ENCODE measurements at regions not wholly inside any gene's neighbourhood (a gene's known extent, or its start where the extent isn't known, plus 50 kb on each side); places are given as distances from the start of the nearest gene placed in this dataset.

DNA sequence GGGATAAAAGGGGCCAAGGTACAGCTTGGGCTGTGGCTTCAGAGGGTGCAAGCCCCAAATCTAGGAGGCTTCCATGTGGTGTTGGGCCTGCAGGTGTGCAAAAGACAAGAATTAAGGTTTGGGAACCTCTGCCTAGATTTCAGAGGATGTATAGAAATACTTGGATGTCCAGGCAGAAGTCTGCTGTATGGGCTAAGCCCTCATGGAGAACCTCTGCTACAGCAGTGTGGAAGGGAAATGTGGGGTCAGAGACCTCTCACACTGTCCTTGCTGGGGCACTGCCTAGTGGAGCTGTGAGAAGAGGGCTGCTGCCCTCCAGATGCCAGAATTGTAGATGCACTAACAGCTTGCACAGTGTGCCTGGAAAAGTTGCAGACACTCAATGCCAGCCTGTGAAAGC lies 880.6 kb upstream of the ID2 start:
- peaks cover 0 to 14% (median 4%) of the 10 kb centered on the region in 7 donors for H3K9me3 Mint-ChIP-seq
- H3K27ac ChIP-seq (ENCODE audit: insufficient read depth, low read length, poor library complexity, severe bottlenecking) = no peak overlapping the region
- no peak overlapping the region for H3K4me3 ChIP-seq (ENCODE audit: low read depth, low read length)
- no peaks in the 10 kb centered on the region for H3K36me3 ChIP-seq (ENCODE audit: control insufficient read depth, insufficient read depth, low read length)
- H3K4me1 ChIP-seq (ENCODE audit: control insufficient read depth, insufficient read depth, low read length, poor library complexity, severe bottlenecking) = no peaks in the 10 kb centered on the region
- no peak for ATAC-seq (ENCODE audit: low read depth in 2 of 2)
- no peaks in the 10 kb centered on the region for H3K27me3 ChIP-seq (ENCODE audit: control insufficient read depth, insufficient read depth, low read length)
- DNase-seq = no peak
- no peaks in the 10 kb centered on the region for H3K36me3 Mint-ChIP-seq
- peaks cover 0 to 8% of the 10 kb centered on the region in 2 experiments for H3K9me3 ChIP-seq (ENCODE audit: control insufficient read depth in 2 of 2, low read length in 2 of 2)
- no peak overlapping the region for H3K27ac Mint-ChIP-seq
- no peak overlapping the region for H3K4me3 Mint-ChIP-seq
- H3K27me3 Mint-ChIP-seq = peaks cover 17% of the 10 kb centered on the region
- H3K4me1 Mint-ChIP-seq = no peaks in the 10 kb centered on the region

DNA sequence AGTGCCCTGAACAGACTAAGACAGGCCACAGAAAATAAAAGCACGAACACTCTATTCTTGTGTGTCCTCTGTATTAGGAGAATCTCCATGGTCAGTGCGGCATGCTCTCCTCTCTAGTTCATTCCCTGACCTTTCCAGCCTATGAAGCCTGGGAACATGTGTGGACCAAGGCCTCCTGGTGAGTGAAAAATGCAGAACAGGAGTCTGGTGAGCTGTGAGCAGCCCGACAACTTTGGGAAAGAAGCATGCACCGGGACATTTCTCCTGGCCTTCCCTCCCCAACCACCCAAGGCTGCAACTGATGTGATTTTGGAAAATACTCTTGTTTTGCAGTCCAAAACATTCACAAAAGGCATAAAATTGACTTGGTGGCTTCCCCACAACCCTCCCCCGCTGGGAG lies 878.3 kb upstream of the ID2 start:
- peaks cover 0 to 14% (median 4%) of the 10 kb centered on the region in 7 donors for H3K9me3 Mint-ChIP-seq
- no peaks in the 10 kb centered on the region for H3K36me3 Mint-ChIP-seq
- Histone ChIP-seq H3K27ac (ENCODE audit: insufficient read depth, low read length, poor library complexity, severe bottlenecking) (no peak overlapping the region), H3K27me3 (ENCODE audit: control insufficient read depth, insufficient read depth, low read length) (no peaks in the 10 kb centered on the region), H3K4me3 (ENCODE audit: low read depth, low read length) (no peak overlapping the region), H3K9me3 (ENCODE audit: control insufficient read depth in 2 of 2, low read length in 2 of 2) (peaks cover 0 to 8% of the 10 kb centered on the region in 2 experiments), H3K36me3 (ENCODE audit: control insufficient read depth, insufficient read depth, low read length) (no peaks in the 10 kb centered on the region), H3K4me1 (ENCODE audit: control insufficient read depth, insufficient read depth, low read length, poor library complexity, severe bottlenecking) (no peaks in the 10 kb centered on the region)
- peaks cover 16% of the 10 kb centered on the region for H3K27me3 Mint-ChIP-seq
- DNase-seq = no peak
- H3K4me3 Mint-ChIP-seq = no peak overlapping the region
- ATAC-seq (ENCODE audit: low read depth in 2 of 2) = no peak
- no peaks in the 10 kb centered on the region for H3K4me1 Mint-ChIP-seq
- H3K27ac Mint-ChIP-seq = no peak overlapping the region

GRCh38 chr2:7809640-7810039 lies 872.2 kb upstream of the ID2 start:
- no peak for DNase-seq
- H3K4me1 Mint-ChIP-seq = no peaks in the 10 kb centered on the region
- ATAC-seq (ENCODE audit: low read depth in 2 of 2) = no peak
- no peaks in the 10 kb centered on the region for H3K36me3 Mint-ChIP-seq
- Histone ChIP-seq H3K4me3 (ENCODE audit: low read depth, low read length) (no peak overlapping the region), H3K4me1 (ENCODE audit: control insufficient read depth, insufficient read depth, low read length, poor library complexity, severe bottlenecking) (no peaks in the 10 kb centered on the region), H3K9me3 (ENCODE audit: control insufficient read depth in 2 of 2, low read length in 2 of 2) (no peaks in the 10 kb centered on the region), H3K27ac (ENCODE audit: insufficient read depth, low read length, poor library complexity, severe bottlenecking) (no peak overlapping the region), H3K27me3 (ENCODE audit: control insufficient read depth, insufficient read depth, low read length) (peaks cover 5% of the 10 kb centered on the region), H3K36me3 (ENCODE audit: control insufficient read depth, insufficient read depth, low read length) (no peaks in the 10 kb centered on the region)
- no peak overlapping the region for H3K27ac Mint-ChIP-seq
- H3K9me3 Mint-ChIP-seq = peaks cover 0 to 2% (median 0%) of the 10 kb centered on the region in 7 donors
- no peak overlapping the region for H3K4me3 Mint-ChIP-seq
- H3K27me3 Mint-ChIP-seq = peaks cover 12% of the 10 kb centered on the region

- Mint-ChIP-seq H3K36me3 (no peaks in the 10 kb centered on the region), H3K27ac (no peak overlapping the region), H3K4me1 (no peaks in the 10 kb centered on the region), H3K27me3 (peaks cover 19% of the 10 kb centered on the region), H3K9me3 (peaks cover 0 to 2% (median 0%) of the 10 kb centered on the region in 7 donors), H3K4me3 (no peak overlapping the region)
- Histone ChIP-seq H3K4me1 (ENCODE audit: control insufficient read depth, insufficient read depth, low read length, poor library complexity, severe bottlenecking) (no peaks in the 10 kb centered on the region), H3K9me3 (ENCODE audit: control insufficient read depth in 2 of 2, low read length in 2 of 2) (no peaks in the 10 kb centered on the region), H3K27ac (ENCODE audit: insufficient read depth, low read length, poor library complexity, severe bottlenecking) (no peak overlapping the region), H3K4me3 (ENCODE audit: low read depth, low read length) (no peak overlapping the region), H3K27me3 (ENCODE audit: control insufficient read depth, insufficient read depth, low read length) (peaks cover 9% of the 10 kb centered on the region), H3K36me3 (ENCODE audit: control insufficient read depth, insufficient read depth, low read length) (no peaks in the 10 kb centered on the region)
- ATAC-seq (ENCODE audit: low read depth in 2 of 2) (no peak), DNase-seq (no peak)
Observed at GRCh38 chr2:7811073-7811472, 870.8 kb upstream of the ID2 start.

GRCh38 chr2:7812231-7812995 lies 869.4 kb upstream of the ID2 start:
- no peaks in the 10 kb centered on the region for H3K9me3 ChIP-seq (ENCODE audit: control insufficient read depth in 2 of 2, low read length in 2 of 2)
- H3K27me3 Mint-ChIP-seq = peaks cover 17% of the 10 kb centered on the region
- no peak for DNase-seq
- no peak overlapping the region for H3K27ac ChIP-seq (ENCODE audit: insufficient read depth, low read length, poor library complexity, severe bottlenecking)
- no peak overlapping the region for H3K4me3 ChIP-seq (ENCODE audit: low read depth, low read length)
- H3K4me1 Mint-ChIP-seq = no peaks in the 10 kb centered on the region
- peaks cover 0 to 2% (median 0%) of the 10 kb centered on the region in 7 donors for H3K9me3 Mint-ChIP-seq
- no peaks in the 10 kb centered on the region for H3K36me3 ChIP-seq (ENCODE audit: control insufficient read depth, insufficient read depth, low read length)
- H3K27ac Mint-ChIP-seq = no peak overlapping the region
- no peak overlapping the region for H3K4me3 Mint-ChIP-seq
- ATAC-seq (ENCODE audit: low read depth in 2 of 2) = no peak
- H3K36me3 Mint-ChIP-seq = no peaks in the 10 kb centered on the region
- peaks cover 11% of the 10 kb centered on the region for H3K27me3 ChIP-seq (ENCODE audit: control insufficient read depth, insufficient read depth, low read length)
- no peaks in the 10 kb centered on the region for H3K4me1 ChIP-seq (ENCODE audit: control insufficient read depth, insufficient read depth, low read length, poor library complexity, severe bottlenecking)

DNA sequence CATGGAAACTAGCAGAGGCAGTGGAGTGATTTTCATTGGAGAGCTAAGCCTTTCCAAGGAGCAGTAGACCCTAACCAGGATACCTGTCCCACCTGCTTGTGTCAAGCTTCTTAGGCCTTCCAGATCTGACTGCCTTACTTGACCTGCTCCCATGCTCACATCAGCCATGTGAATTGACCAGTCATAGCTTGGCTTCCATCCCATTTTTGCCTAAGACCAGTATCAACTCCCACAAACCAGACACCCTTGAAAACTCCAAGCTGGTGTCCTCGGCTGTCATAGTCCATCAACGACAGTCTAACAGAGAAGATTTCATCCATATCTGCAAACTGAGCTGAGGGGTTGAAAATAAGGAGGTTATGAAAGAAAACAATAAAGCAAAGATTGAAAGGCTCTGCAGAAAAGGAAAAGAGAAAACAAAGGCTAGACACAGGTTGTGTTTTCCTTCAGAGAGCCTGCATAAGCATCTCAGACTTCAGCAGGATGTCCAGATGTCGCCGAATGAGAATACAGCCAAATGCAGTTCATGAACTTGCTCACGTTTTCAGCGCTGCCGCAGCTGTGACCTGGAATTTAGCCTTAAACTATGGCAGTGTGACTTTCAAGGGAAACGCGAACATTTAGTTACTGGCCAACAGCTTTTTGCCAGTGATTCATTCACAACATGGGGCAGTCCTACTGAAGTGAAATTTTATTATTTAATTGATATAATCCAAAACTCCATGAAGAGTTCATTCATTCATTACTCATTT lies 868.1 kb upstream of the ID2 start:
- ATAC-seq (ENCODE audit: low read depth in 2 of 2) (no peak), DNase-seq (no peak)
- Histone ChIP-seq H3K36me3 (ENCODE audit: control insufficient read depth, insufficient read depth, low read length) (no peaks in the 10 kb centered on the region), H3K9me3 (ENCODE audit: control insufficient read depth in 2 of 2, low read length in 2 of 2) (no peaks in the 10 kb centered on the region), H3K27me3 (ENCODE audit: control insufficient read depth, insufficient read depth, low read length) (peaks cover 11% of the 10 kb centered on the region), H3K4me3 (ENCODE audit: low read depth, low read length) (no peak overlapping the region), H3K4me1 (ENCODE audit: control insufficient read depth, insufficient read depth, low read length, poor library complexity, severe bottlenecking) (no peaks in the 10 kb centered on the region), H3K27ac (ENCODE audit: insufficient read depth, low read length, poor library complexity, severe bottlenecking) (no peak overlapping the region)
- Mint-ChIP-seq H3K27ac (no peak overlapping the region), H3K27me3 (peaks cover 22% of the 10 kb centered on the region), H3K9me3 (peaks cover 0 to 5% (median 0%) of the 10 kb centered on the region in 7 donors), H3K36me3 (no peaks in the 10 kb centered on the region), H3K4me1 (no peaks in the 10 kb centered on the region), H3K4me3 (no peak overlapping the region)

DNA sequence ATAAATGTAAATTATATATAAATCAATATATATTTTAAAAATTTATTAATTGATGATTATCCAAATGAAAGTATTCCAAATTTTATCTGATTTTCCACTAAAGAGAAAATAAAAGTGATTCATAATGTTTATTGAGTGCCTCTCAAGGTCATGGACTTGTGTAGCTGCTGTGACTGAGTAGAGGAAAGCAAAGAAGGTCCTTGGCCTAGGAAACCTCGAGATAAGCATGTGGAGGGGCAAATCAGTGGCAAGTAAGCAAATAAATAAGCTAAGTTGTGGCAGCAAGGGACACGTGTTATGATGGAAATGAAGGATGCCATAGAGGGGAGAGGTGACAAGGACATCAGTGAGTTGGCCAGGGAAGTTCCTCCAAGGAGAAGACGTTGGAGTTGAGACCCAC lies 866.1 kb upstream of the ID2 start:
- Histone ChIP-seq H3K27ac (ENCODE audit: insufficient read depth, low read length, poor library complexity, severe bottlenecking) (no peak overlapping the region), H3K4me3 (ENCODE audit: low read depth, low read length) (no peak overlapping the region), H3K36me3 (ENCODE audit: control insufficient read depth, insufficient read depth, low read length) (no peaks in the 10 kb centered on the region), H3K4me1 (ENCODE audit: control insufficient read depth, insufficient read depth, low read length, poor library complexity, severe bottlenecking) (no peaks in the 10 kb centered on the region), H3K27me3 (ENCODE audit: control insufficient read depth, insufficient read depth, low read length) (peaks cover 13% of the 10 kb centered on the region), H3K9me3 (ENCODE audit: control insufficient read depth in 2 of 2, low read length in 2 of 2) (no peaks in the 10 kb centered on the region)
- Mint-ChIP-seq H3K4me3 (no peak overlapping the region), H3K27ac (no peak overlapping the region), H3K4me1 (no peaks in the 10 kb centered on the region), H3K9me3 (peaks cover 0 to 5% (median 0%) of the 10 kb centered on the region in 7 donors), H3K36me3 (no peaks in the 10 kb centered on the region), H3K27me3 (peaks cover 21% of the 10 kb centered on the region)
- DNase-seq = no peak
- no peak for ATAC-seq (ENCODE audit: low read depth in 2 of 2)
